ENCODE measurements at regions not wholly inside any gene's neighbourhood (a gene's known extent, or its start where the extent isn't known, plus 50 kb on each side); places are given as distances from the start of the nearest gene placed in this dataset.
"Not testable (repeated sequence)": the region's sequence is repeated elsewhere in the genome, so short reads cannot be mapped to it uniquely, and the experiment has no call there.

DNA sequence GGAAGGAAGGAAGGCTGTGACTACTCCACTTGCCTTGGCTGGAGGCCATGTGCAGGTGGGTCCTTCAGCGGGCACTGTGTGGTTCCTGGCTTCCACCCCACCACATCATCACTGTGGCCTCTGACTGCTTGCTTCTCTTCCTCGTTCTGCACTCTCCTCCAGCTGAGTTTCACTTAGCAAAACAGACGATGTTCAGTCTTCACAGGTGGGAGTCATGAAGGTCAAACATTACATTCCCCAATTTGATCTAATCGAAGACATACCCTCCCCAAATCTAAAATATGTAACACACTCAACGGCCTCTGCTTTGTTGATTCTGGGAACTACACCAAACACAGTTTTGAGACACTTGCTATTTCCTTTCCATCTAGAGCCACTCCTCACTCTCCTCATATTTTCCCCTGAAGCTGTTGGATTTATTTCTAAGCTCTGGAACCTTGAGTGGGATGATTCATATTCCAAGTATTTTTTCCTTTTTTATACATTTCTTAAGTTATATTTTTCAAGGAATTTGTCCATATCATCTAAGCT, 132.5 kb upstream of the FOXA2 start:
- Histone ChIP-seq H3K27ac (ENCODE audit: low read length) (no peak overlapping the region), H3K27me3 (ENCODE audit: control insufficient read depth in 1 of 2, insufficient read depth in 2 of 2, low read length in 2 of 2) (peaks cover 0 to 2% of the 10 kb centered on the region in 2 donors), H3K4me3 (ENCODE audit: low read length in 2 of 2) (no peak overlapping the region), H3K4me1 (ENCODE audit: control insufficient read depth, insufficient read depth, low read length) (no peaks in the 10 kb centered on the region), H3K9me3 (ENCODE audit: control insufficient read depth in 2 of 2, low read length in 2 of 2) (no peaks in the 10 kb centered on the region), H3K9ac (ENCODE audit: low read length in 2 of 2) (no peak overlapping the region), H3K36me3 (ENCODE audit: control insufficient read depth in 2 of 2, insufficient read depth in 2 of 2, low read length in 2 of 2) (no peaks in the 10 kb centered on the region)

DNA sequence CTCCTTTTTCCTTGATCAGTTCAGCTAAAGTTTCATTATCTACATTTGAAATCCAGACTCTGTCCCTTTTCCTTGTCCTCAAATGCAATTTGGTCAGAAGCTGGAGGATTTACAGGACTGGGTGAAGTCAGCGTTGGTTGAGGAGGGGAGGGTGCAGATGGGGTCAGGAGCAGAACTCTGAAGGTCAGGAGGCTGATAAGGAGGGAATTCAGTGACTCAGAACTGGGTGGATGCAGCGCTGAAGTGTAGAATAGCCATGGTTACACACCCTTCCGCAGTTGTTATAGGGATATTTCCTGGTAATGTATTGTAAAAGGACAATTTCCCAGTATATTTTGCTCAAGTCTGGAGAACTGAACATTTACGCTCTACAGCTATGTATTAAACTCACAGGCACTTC, 133.1 kb upstream of the FOXA2 start:
- Histone ChIP-seq H3K9ac (ENCODE audit: low read length in 2 of 2) (no peak overlapping the region), H3K27ac (ENCODE audit: low read length) (no peak overlapping the region), H3K9me3 (ENCODE audit: control insufficient read depth in 2 of 2, low read length in 2 of 2) (no peaks in the 10 kb centered on the region), H3K27me3 (ENCODE audit: control insufficient read depth in 1 of 2, insufficient read depth in 2 of 2, low read length in 2 of 2) (peaks cover 0 to 2% of the 10 kb centered on the region in 2 donors), H3K4me1 (ENCODE audit: control insufficient read depth, insufficient read depth, low read length) (no peaks in the 10 kb centered on the region), H3K4me3 (ENCODE audit: low read length in 2 of 2) (no peak overlapping the region), H3K36me3 (ENCODE audit: control insufficient read depth in 2 of 2, insufficient read depth in 2 of 2, low read length in 2 of 2) (no peaks in the 10 kb centered on the region)

DNA sequence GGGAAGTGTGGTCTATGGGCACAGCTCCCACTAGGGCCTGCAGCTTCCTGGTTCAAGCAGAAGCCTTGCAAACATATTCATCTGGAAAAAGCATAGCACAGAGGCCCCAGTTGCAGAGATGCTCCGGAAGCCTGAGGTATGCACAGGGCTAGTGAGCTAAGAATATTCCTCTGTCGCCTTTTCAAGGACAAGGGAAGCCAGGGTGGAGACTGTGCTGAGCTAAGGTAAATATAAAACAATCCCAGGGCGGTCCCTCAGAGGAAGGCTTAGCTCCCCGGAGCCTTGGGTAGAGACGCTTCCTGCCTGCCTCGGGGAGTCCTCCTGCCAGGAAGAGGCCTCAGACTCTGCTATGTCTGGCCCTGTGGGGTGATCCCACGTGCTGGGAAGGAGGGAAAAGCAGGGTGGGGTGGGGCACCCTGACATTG, 134.8 kb upstream of the FOXA2 start:
- H3K27me3 ChIP-seq (ENCODE audit: control insufficient read depth in 1 of 2, insufficient read depth in 2 of 2, low read length in 2 of 2), result peaks cover 2% of the 10 kb centered on the region in 2 donors
- no peak overlapping the region for H3K4me3 ChIP-seq (ENCODE audit: low read length in 2 of 2)
- H3K9me3 ChIP-seq (ENCODE audit: control insufficient read depth in 2 of 2, low read length in 2 of 2), result no peaks in the 10 kb centered on the region
- no peak overlapping the region for H3K9ac ChIP-seq (ENCODE audit: low read length in 2 of 2)
- no peak overlapping the region for H3K27ac ChIP-seq (ENCODE audit: low read length)
- no peaks in the 10 kb centered on the region for H3K36me3 ChIP-seq (ENCODE audit: control insufficient read depth in 2 of 2, insufficient read depth in 2 of 2, low read length in 2 of 2)
- H3K4me1 ChIP-seq (ENCODE audit: control insufficient read depth, insufficient read depth, low read length), result no peaks in the 10 kb centered on the region

DNA sequence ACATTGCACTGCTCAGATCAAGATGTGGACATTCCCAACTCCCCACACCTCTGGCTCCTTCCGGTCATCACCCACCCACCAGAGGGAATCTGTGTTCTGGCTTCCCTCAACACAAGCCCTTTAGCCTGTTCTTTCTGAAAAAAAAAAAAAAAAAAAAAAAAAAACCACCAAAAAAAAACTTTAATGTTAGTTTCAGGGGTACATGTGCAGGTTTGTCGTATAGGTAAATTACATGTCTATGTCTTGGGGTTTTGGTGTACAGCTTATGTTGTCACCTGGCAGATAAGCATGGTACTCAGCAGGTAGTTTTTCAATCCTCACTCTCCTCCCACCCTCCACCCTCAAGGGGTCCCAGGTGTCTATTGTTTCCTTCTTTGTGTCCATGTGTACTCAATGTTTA, 135.8 kb upstream of the FOXA2 start:
- no peak overlapping the region for H3K4me3 ChIP-seq (ENCODE audit: low read length in 2 of 2)
- no peaks in the 10 kb centered on the region for H3K9me3 ChIP-seq (ENCODE audit: control insufficient read depth in 2 of 2, low read length in 2 of 2)
- no peak overlapping the region for H3K27ac ChIP-seq (ENCODE audit: low read length)
- H3K36me3 ChIP-seq (ENCODE audit: control insufficient read depth in 2 of 2, insufficient read depth in 2 of 2, low read length in 2 of 2), result no peaks in the 10 kb centered on the region
- no peak overlapping the region for H3K9ac ChIP-seq (ENCODE audit: low read length in 2 of 2)
- H3K27me3 ChIP-seq (ENCODE audit: control insufficient read depth in 1 of 2, insufficient read depth in 2 of 2, low read length in 2 of 2), result peaks cover 2% of the 10 kb centered on the region in 2 donors
- H3K4me1 ChIP-seq (ENCODE audit: control insufficient read depth, insufficient read depth, low read length), result no peaks in the 10 kb centered on the region

DNA sequence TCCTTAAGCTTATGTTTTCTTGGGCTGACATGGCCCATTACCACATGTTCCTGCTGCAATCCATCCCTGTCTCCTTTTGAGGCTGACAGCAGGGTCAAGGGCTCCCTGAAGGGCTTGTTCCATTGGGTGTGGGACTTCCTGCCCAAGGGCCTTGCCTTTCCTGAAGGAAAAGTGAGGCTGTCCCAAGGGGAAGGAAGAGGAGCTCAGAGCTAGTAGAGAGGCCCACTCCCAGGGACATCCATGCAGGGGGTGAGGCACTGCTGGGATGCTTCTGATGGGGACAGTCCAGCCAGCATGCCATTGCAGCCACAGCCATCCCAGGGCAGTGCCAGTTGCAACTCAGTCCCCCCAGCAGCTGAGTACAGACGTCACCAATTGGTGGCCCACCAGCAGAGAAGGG, 138.4 kb upstream of the FOXA2 start:
- Histone ChIP-seq H3K36me3 (ENCODE audit: control insufficient read depth in 2 of 2, insufficient read depth in 2 of 2, low read length in 2 of 2) (no peaks in the 10 kb centered on the region), H3K4me3 (ENCODE audit: low read length in 2 of 2) (no peak overlapping the region), H3K27ac (ENCODE audit: low read length) (no peak overlapping the region), H3K9ac (ENCODE audit: low read length in 2 of 2) (no peak overlapping the region), H3K9me3 (ENCODE audit: control insufficient read depth in 2 of 2, low read length in 2 of 2) (no peaks in the 10 kb centered on the region), H3K27me3 (ENCODE audit: control insufficient read depth in 1 of 2, insufficient read depth in 2 of 2, low read length in 2 of 2) (peaks cover 2% of the 10 kb centered on the region in 2 donors), H3K4me1 (ENCODE audit: control insufficient read depth, insufficient read depth, low read length) (no peaks in the 10 kb centered on the region)

DNA sequence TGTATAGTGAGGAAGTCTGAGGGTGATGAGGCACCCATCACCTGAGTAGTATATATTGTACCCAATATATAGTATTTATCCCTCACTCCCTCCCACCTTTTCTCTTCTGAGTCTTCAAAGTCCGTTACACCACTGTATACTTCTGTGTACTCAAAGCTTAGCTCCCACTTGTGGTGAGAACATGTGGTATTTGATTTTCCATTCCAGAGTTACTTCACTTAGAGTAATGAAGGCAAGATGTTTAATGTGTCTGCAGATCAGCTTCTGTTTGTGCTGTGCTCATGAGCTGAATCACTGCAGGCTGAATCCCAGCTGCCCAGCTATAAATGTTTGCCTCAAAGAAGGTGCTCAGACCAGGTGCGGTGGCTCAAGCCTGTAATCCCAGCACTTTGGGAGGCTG, 139.3 kb upstream of the FOXA2 start:
- no peaks in the 10 kb centered on the region for H3K9me3 ChIP-seq (ENCODE audit: control insufficient read depth in 2 of 2, low read length in 2 of 2)
- H3K4me3 ChIP-seq (ENCODE audit: low read length in 2 of 2), result no peak overlapping the region
- H3K4me1 ChIP-seq (ENCODE audit: control insufficient read depth, insufficient read depth, low read length), result no peaks in the 10 kb centered on the region
- H3K27ac ChIP-seq (ENCODE audit: low read length), result no peak overlapping the region
- no peak overlapping the region for H3K9ac ChIP-seq (ENCODE audit: low read length in 2 of 2)
- peaks cover 2% of the 10 kb centered on the region in 2 donors for H3K27me3 ChIP-seq (ENCODE audit: control insufficient read depth in 1 of 2, insufficient read depth in 2 of 2, low read length in 2 of 2)
- H3K36me3 ChIP-seq (ENCODE audit: control insufficient read depth in 2 of 2, insufficient read depth in 2 of 2, low read length in 2 of 2), result no peaks in the 10 kb centered on the region

DNA sequence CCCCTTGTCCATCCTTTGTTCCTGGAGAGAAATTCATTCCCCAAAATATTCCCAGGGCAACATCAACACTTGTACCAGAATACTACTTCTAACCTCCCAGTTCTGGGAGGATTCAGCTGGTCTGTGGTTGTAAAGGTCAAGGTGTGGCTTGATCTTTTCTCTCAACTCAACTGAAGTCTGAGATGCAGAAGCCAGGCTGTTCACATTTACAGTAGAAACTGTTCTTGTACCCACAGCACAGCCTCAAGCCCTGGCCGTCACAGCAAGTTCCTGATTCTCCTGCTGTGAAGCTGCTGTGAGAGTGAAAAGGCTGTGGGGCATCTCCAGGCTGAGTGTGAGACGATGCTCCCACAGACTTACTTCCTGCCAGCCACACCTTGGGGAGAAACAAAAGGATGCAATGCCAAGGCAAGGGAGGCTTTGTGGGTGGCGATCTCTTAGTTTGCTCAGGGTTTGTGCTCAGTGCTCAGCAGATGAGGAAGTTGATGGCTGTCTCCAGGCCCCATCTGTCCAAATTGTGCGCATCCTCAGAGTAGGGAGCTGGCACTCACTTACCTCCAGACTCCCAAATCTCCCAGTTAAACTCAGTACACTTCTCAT, 143.9 kb upstream of the FOXA2 start:
- Histone ChIP-seq H3K36me3 (ENCODE audit: control insufficient read depth in 2 of 2, insufficient read depth in 2 of 2, low read length in 2 of 2) (no peaks in the 10 kb centered on the region), H3K4me3 (ENCODE audit: low read length in 2 of 2) (no peak overlapping the region), H3K27ac (ENCODE audit: low read length) (no peak overlapping the region), H3K4me1 (ENCODE audit: control insufficient read depth, insufficient read depth, low read length) (no peaks in the 10 kb centered on the region), H3K27me3 (ENCODE audit: control insufficient read depth in 1 of 2, insufficient read depth in 2 of 2, low read length in 2 of 2) (no peaks in the 10 kb centered on the region), H3K9me3 (ENCODE audit: control insufficient read depth in 2 of 2, low read length in 2 of 2) (peaks cover 0 to 2% of the 10 kb centered on the region in 2 donors), H3K9ac (ENCODE audit: low read length in 2 of 2) (no peak overlapping the region)

DNA sequence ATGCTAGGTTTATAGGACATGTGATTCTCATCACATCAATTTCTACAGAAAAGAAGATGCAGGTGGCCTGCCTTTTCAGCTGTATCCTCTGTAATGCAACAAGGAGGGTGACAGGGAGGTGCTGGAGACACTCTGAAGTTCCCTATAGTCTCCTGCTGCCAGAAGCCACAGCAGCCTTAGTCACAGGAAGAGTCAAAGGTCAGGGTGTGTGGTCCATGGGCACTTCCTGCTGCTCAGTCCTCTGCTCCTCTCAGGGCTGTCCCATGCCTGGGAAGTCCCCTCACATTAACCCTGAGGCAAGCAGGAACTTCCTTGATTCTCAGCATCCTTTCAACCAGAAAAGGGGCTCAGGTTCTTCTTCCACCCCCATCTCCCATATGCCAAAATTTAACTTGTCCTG, 144.8 kb upstream of the FOXA2 start:
- H3K4me3 ChIP-seq (ENCODE audit: low read length in 2 of 2), result no peak overlapping the region
- H3K36me3 ChIP-seq (ENCODE audit: control insufficient read depth in 2 of 2, insufficient read depth in 2 of 2, low read length in 2 of 2), result no peaks in the 10 kb centered on the region
- H3K9me3 ChIP-seq (ENCODE audit: control insufficient read depth in 2 of 2, low read length in 2 of 2), result peaks cover 0 to 2% of the 10 kb centered on the region in 2 donors
- no peak overlapping the region for H3K27ac ChIP-seq (ENCODE audit: low read length)
- H3K27me3 ChIP-seq (ENCODE audit: control insufficient read depth in 1 of 2, insufficient read depth in 2 of 2, low read length in 2 of 2), result no peaks in the 10 kb centered on the region
- no peak overlapping the region for H3K9ac ChIP-seq (ENCODE audit: low read length in 2 of 2)
- H3K4me1 ChIP-seq (ENCODE audit: control insufficient read depth, insufficient read depth, low read length), result no peaks in the 10 kb centered on the region

DNA sequence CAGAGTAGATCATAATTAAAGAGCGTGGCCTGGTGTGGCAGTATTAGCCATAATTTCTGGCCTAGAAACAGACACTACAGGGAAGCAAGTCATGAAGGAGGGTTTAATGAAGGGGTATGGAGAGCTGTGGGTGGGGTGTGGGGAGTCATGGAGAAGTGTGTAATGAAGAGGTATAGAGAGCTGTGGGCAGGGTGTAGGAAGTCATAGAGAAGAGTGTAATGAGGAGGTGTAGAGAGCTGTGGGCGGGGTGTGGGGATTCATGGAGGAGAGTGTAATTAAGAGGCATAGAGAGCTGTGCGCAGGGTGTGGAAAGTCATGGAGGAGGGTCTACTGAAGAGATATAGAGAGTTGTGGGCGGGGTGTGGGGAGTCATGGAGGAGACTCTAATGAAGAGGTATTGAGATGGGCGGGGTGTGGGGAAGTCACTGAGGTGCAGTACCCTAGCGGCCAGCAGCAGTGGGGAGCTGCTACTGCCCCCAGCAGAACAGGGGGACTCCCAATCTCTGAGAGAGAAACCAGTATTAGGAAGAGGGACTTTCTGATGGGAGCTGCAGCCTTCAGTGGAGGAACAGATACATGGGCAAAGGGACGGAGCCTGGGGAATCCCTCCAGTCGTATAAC, 145.4 kb upstream of the FOXA2 start:
- no peak overlapping the region for H3K27ac ChIP-seq (ENCODE audit: low read length)
- peaks cover 0 to 2% of the 10 kb centered on the region in 2 donors for H3K9me3 ChIP-seq (ENCODE audit: control insufficient read depth in 2 of 2, low read length in 2 of 2)
- H3K4me1 ChIP-seq (ENCODE audit: control insufficient read depth, insufficient read depth, low read length), result no peaks in the 10 kb centered on the region
- no peaks in the 10 kb centered on the region for H3K27me3 ChIP-seq (ENCODE audit: control insufficient read depth in 1 of 2, insufficient read depth in 2 of 2, low read length in 2 of 2)
- no peak overlapping the region for H3K9ac ChIP-seq (ENCODE audit: low read length in 2 of 2)
- no peaks in the 10 kb centered on the region for H3K36me3 ChIP-seq (ENCODE audit: control insufficient read depth in 2 of 2, insufficient read depth in 2 of 2, low read length in 2 of 2)
- no peak overlapping the region for H3K4me3 ChIP-seq (ENCODE audit: low read length in 2 of 2)

DNA sequence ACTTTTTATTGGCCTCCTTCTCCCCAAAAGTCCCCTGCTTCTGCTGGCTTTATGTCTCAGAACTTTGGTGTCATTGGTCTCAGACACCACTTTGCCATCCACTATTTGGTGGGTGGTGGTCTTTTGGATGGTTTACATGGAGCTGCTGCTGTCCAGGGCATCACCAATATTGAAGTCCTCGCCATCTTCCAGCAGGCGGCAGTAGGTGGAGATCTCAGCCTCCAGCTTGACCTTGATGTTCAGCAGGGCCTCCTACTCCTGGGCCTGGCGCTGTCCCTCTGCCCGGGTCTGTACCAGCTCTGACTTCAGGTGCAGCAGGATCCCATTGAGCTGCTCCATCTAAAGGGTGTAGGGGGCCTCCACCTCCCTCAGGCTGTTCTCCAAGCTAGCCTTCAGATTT, 148.4 kb upstream of the FOXA2 start:
- H3K27me3 ChIP-seq (ENCODE audit: control insufficient read depth in 1 of 2, insufficient read depth in 2 of 2, low read length in 2 of 2), result no peaks in the 10 kb centered on the region
- H3K4me3 ChIP-seq (ENCODE audit: low read length in 2 of 2), result no peak overlapping the region
- H3K4me1 ChIP-seq (ENCODE audit: control insufficient read depth, insufficient read depth, low read length), result no peaks in the 10 kb centered on the region
- no peak overlapping the region for H3K9ac ChIP-seq (ENCODE audit: low read length in 2 of 2)
- H3K27ac ChIP-seq (ENCODE audit: low read length), result no peak overlapping the region
- H3K36me3 ChIP-seq (ENCODE audit: control insufficient read depth in 2 of 2, insufficient read depth in 2 of 2, low read length in 2 of 2), result no peaks in the 10 kb centered on the region
- peaks cover 0 to 2% of the 10 kb centered on the region in 2 donors for H3K9me3 ChIP-seq (ENCODE audit: control insufficient read depth in 2 of 2, low read length in 2 of 2)

DNA sequence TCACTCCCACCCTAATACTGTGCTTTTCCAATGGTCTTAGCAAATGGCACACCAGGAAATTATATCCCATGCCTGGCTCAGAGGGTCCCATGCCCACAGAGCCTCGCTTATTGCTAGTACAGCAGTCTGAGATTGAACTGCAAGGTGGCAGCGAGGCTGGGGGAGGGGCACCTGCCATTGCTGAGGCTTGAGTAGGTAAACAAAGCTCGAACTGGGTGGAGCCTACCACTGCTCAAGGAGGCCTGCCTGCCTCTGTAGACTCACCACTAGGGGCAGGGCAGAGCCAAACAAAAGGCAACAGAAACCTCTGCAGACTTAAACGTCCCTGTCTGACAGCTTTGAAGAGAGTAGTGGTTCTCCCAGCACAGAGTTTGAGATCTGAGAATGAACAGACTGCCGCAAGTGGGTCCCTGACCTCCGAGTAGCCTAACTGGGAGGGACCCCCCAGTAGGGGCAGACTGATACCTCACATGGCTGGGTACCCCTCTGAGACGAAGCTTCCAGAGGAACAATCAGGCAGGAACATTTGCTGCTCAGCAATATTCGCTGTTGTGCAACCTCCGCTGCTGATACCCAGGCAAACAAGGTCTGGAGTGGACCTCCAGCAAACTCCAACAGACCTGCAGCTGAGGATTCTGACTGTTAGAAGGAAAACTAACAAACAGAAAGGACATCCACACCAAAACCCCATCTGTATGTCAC, 150.7 kb upstream of the FOXA2 start:
- H3K9me3 ChIP-seq (ENCODE audit: control insufficient read depth in 2 of 2, low read length in 2 of 2); H3K27me3 ChIP-seq (ENCODE audit: control insufficient read depth in 1 of 2, insufficient read depth in 2 of 2, low read length in 2 of 2); H3K9ac ChIP-seq (ENCODE audit: low read length in 2 of 2); H3K4me3 ChIP-seq (ENCODE audit: low read length in 2 of 2); H3K36me3 ChIP-seq (ENCODE audit: control insufficient read depth in 2 of 2, insufficient read depth in 2 of 2, low read length in 2 of 2); H3K4me1 ChIP-seq (ENCODE audit: control insufficient read depth, insufficient read depth, low read length); H3K27ac ChIP-seq (ENCODE audit: low read length): not testable (repeated sequence)

Data from stomach smooth muscle (tissue), 2 donors.